ENCODE measurements at regions not wholly inside any gene's neighbourhood (a gene's known extent, or its start where the extent isn't known, plus 50 kb on each side); places are given as distances from the start of the nearest gene placed in this dataset.

DNA sequence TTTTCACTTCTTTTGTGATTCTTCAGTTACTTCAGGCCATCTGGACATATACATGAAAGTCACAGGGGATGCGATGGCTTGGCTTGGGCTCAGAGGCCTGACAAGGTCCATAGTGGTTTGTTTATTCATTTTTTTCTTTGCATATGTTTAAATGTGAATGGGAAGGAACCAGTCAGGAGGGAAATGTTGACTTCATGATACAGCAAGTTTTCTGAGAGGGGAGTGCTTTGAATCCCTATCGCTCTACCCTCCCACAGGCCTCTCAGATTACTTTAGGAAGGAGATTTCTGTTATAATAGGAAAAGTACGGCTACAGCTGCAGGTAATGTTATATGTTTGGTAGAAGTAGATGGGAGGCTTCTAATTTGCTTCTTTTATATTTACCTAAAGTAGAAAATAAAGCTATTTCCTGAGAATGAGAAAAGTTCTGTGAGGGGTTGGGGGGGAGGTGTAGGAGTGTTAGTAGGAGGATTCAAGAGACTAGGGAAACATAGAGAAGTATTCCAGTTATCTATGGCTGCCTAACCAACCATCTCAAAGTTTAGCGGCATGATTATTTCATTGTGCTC lies 322.9 kb downstream of the RAPGEF2 start:
- H2AFZ ChIP-seq: no peak overlapping the region
- no peaks in the 10 kb centered on the region for H3K79me2 ChIP-seq
- H3K27ac ChIP-seq: no peak overlapping the region
- H3K9me3 ChIP-seq (ENCODE audit: control insufficient read depth, low read length): no peaks in the 10 kb centered on the region
- TF ChIP-seq CTCF (IDR thresholded peaks at IDR 0.05): no peak
- no peak overlapping the region for H3K4me3 ChIP-seq (ENCODE audit: low read depth, low read length)
- H3K36me3 ChIP-seq (ENCODE audit: control insufficient read depth, insufficient read depth, low read length): no peaks in the 10 kb centered on the region
- no peaks in the 10 kb centered on the region for H3K27me3 ChIP-seq (ENCODE audit: control insufficient read depth, insufficient read depth, low read length)
- H3K9ac ChIP-seq: no peak overlapping the region
- H3K4me2 ChIP-seq (ENCODE audit: low read length): no peak overlapping the region
- H3K4me1 ChIP-seq: no peaks in the 10 kb centered on the region

DNA sequence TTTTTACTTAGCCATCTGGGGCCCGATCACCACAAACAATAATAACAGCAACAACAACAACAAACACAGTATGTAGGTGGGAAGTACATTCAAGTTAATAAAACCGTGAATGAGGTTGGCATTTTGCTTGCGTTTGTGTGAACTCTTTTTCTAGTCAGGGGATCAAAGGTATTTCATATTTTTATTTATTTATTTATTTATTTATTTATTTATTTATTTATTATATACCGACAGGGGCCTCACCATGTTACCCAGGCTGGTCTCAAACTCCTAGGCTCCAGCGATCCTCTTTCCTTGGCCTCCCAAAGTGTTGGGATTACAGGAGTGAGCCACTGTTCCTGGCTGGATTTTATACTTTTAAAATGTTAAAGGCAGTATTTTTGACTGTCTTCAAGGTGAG lies 325.4 kb downstream of the RAPGEF2 start:
- no peak overlapping the region for H3K9ac ChIP-seq
- no peak overlapping the region for H3K27ac ChIP-seq
- no peak overlapping the region for H3K4me3 ChIP-seq (ENCODE audit: low read depth, low read length)
- H3K27me3 ChIP-seq (ENCODE audit: control insufficient read depth, insufficient read depth, low read length): no peaks in the 10 kb centered on the region
- no peaks in the 10 kb centered on the region for H3K4me1 ChIP-seq
- no peak overlapping the region for H2AFZ ChIP-seq
- no peaks in the 10 kb centered on the region for H3K79me2 ChIP-seq
- no peaks in the 10 kb centered on the region for H3K9me3 ChIP-seq (ENCODE audit: control insufficient read depth, low read length)
- no peaks in the 10 kb centered on the region for H3K36me3 ChIP-seq (ENCODE audit: control insufficient read depth, insufficient read depth, low read length)
- no peak overlapping the region for H3K4me2 ChIP-seq (ENCODE audit: low read length)
- no peak for TF ChIP-seq CTCF (IDR thresholded peaks at IDR 0.05)

DNA sequence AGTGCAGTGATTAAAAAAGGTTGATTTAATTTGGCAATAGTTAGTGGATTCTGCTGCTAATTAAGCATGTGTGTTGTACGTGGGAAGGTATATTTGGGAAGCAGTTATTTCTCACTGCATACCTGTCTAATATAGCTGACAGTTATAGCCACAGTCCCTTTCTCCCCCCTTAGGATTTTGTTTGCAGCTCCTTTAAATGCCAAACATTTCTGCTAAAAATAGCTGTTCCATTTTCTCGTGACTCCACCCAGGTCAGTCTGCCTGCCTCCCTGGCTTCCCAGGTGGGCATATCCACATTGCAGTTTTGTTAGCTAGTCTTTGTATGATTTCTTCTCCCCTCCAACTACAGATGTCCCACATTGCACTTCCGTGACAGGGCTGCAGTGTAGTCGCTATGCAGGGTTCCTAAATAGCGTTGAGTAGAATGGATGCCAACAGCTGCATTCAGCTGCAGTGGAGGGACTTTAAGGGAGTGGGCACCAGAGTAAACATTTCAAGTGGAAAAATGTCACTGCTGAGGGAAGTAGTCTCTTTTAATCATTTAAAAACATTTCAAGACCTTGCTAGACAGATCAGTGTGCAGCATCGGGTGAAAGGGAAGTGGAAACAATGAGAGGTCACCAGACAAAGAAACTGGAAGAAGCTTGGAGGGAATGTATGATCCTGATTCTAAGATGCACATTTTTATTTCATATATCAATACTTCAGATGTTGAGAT lies 326.3 kb downstream of the RAPGEF2 start:
- no peaks in the 10 kb centered on the region for H3K4me1 ChIP-seq
- H3K79me2 ChIP-seq: no peaks in the 10 kb centered on the region
- no peak overlapping the region for H2AFZ ChIP-seq
- H3K36me3 ChIP-seq (ENCODE audit: control insufficient read depth, insufficient read depth, low read length): no peaks in the 10 kb centered on the region
- no peak overlapping the region for H3K9ac ChIP-seq
- H3K4me2 ChIP-seq (ENCODE audit: low read length): no peak overlapping the region
- TF ChIP-seq CTCF (IDR thresholded peaks at IDR 0.05): no peak
- H3K4me3 ChIP-seq (ENCODE audit: low read depth, low read length): no peak overlapping the region
- no peaks in the 10 kb centered on the region for H3K27me3 ChIP-seq (ENCODE audit: control insufficient read depth, insufficient read depth, low read length)
- H3K9me3 ChIP-seq (ENCODE audit: control insufficient read depth, low read length): no peaks in the 10 kb centered on the region
- H3K27ac ChIP-seq: no peak overlapping the region

DNA sequence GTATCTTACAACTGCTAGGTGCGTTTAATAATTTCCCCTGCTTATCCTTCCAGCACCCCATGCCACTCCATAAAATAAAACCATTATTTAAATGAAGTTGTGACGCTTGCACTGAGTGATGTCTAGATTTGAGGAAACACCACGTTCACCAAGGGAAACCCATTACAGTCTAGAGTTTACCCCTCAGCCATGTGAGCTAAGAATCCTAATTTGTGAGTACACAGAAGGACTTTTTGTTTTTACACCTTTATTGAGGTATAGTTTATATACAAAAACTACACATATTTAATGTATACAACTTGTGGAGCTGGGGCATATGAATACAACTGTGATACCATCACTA lies 326.8 kb downstream of the RAPGEF2 start:
- H3K4me3 ChIP-seq (ENCODE audit: low read depth, low read length): no peak overlapping the region

More for the DNA sequence above, 326.8 kb downstream of the RAPGEF2 start:
- H2AFZ ChIP-seq: no peak overlapping the region
- no peak overlapping the region for H3K9ac ChIP-seq
- H3K4me2 ChIP-seq (ENCODE audit: low read length): no peak overlapping the region
- no peak overlapping the region for H3K27ac ChIP-seq
- H3K9me3 ChIP-seq (ENCODE audit: control insufficient read depth, low read length): no peaks in the 10 kb centered on the region
- H3K36me3 ChIP-seq (ENCODE audit: control insufficient read depth, insufficient read depth, low read length): no peaks in the 10 kb centered on the region
- no peaks in the 10 kb centered on the region for H3K27me3 ChIP-seq (ENCODE audit: control insufficient read depth, insufficient read depth, low read length)
- TF ChIP-seq CTCF (IDR thresholded peaks at IDR 0.05): no peak
- H3K79me2 ChIP-seq: no peaks in the 10 kb centered on the region
- no peaks in the 10 kb centered on the region for H3K4me1 ChIP-seq

All from parathyroid adenoma (tissue), 2 donors.